Peyer's patch (tissue), 4 donors: ENCODE measurements at regions not wholly inside any gene's neighbourhood (a gene's known extent, or its start where the extent isn't known, plus 50 kb on each side); places are given as distances from the start of the nearest gene placed in this dataset.

ENCODE experiments used
- POLR2A ChIP-seq, 2 donors: fragments of 450-650 bp; IDR thresholded peaks; one replicate each; pipeline ENCODE4 v1.5.1; 2017; ENCODE audit warnings: antibody characterized with exemption in 2 of 2, mild to moderate bottlenecking in 2 of 2, moderate library complexity in 2 of 2
- TF ChIP-seq, protein P1 (sequence below), 6 experiments: fragments of 450-650 bp in 4 of 6; fragments of 200-600 bp in 2 of 6; sonication (generic) in 1 of 6; IDR thresholded peaks; one replicate each; pipeline ENCODE4 v1.5.1; 2017 to 2019; ENCODE audit warnings: antibody characterized with exemption in 6 of 6, mild to moderate bottlenecking in 3 of 6, moderate library complexity in 1 of 6

DNA sequence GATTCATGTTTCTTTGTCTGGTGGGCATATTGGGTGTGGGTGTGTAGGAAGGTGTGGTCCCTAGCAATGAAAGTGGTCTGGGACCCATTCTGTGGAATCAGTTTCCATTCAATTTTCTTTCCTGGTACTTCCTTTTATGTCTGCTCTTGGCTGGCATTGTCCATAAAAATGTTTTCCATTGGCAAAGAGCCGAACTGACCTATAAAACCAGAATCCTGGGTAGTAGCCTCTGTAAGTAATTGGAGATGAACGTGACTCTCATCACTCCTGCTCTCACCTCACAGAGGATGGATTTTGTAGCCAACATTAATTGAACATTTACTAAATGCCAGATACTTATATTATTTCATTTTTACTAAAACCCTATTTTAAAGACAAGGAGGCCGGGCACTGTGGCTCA is 66.5 kb upstream of the IRX3 start:
- TF ChIP-seq, protein P1, sequence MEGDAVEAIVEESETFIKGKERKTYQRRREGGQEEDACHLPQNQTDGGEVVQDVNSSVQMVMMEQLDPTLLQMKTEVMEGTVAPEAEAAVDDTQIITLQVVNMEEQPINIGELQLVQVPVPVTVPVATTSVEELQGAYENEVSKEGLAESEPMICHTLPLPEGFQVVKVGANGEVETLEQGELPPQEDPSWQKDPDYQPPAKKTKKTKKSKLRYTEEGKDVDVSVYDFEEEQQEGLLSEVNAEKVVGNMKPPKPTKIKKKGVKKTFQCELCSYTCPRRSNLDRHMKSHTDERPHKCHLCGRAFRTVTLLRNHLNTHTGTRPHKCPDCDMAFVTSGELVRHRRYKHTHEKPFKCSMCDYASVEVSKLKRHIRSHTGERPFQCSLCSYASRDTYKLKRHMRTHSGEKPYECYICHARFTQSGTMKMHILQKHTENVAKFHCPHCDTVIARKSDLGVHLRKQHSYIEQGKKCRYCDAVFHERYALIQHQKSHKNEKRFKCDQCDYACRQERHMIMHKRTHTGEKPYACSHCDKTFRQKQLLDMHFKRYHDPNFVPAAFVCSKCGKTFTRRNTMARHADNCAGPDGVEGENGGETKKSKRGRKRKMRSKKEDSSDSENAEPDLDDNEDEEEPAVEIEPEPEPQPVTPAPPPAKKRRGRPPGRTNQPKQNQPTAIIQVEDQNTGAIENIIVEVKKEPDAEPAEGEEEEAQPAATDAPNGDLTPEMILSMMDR (IDR thresholded peaks at IDR 0.05), result no peak
- no peak for TF ChIP-seq POLR2A (IDR thresholded peaks at IDR 0.05)
